GM10266 (cell line): ENCODE measurements at regions not wholly inside any gene's neighbourhood (a gene's known extent, or its start where the extent isn't known, plus 50 kb on each side); places are given as distances from the start of the nearest gene placed in this dataset.

Experiments
- DNase-seq: peaks from one replicate; pipeline ENCODE4 v3.0.0; 2012; ENCODE audit errors: extremely low spot score
- CTCF ChIP-seq: IDR thresholded peaks from 2 replicates; pipeline ENCODE4 v1.5.1; 2012; ENCODE audit warnings: mild to moderate bottlenecking, low read depth; ENCODE audit not compliant: control insufficient read depth, insufficient read depth; ENCODE audit errors: missing control alignments

GRCh38 chr4:149870008-149870407 lies 54.4 kb upstream of the IQCM start:
- no peak for TF ChIP-seq CTCF
- DNase-seq = no peak

GRCh38 chr4:149881744-149882143 lies 66.1 kb upstream of the IQCM start:
- DNase-seq = no peak
- TF ChIP-seq CTCF = no peak

- no peak for DNase-seq
- no peak for TF ChIP-seq CTCF
Measured at GRCh38 chr4:149882251-149882650, 66.6 kb upstream of the IQCM start.

- no peak for DNase-seq
- TF ChIP-seq CTCF = no peak
Measured at GRCh38 chr4:149884046-149884445, 68.4 kb upstream of the IQCM start.

- DNase-seq = no peak
- TF ChIP-seq CTCF = no peak
Measured at GRCh38 chr4:149884529-149885181, 69.0 kb upstream of the IQCM start.

GRCh38 chr4:149885896-149886295 lies 70.3 kb upstream of the IQCM start:
- DNase-seq = no peak
- TF ChIP-seq CTCF = no peak

GRCh38 chr4:149886786-149887490 lies 71.3 kb upstream of the IQCM start:
- no peak for DNase-seq
- TF ChIP-seq CTCF = no peak
